OCI-LY7 (cell line): ENCODE measurements at regions not wholly inside any gene's neighbourhood (a gene's known extent, or its start where the extent isn't known, plus 50 kb on each side); places are given as distances from the start of the nearest gene placed in this dataset.

ENCODE experiments used
- CTCF ChIP-seq: fragments of 200-600 bp; sonication (generic); conservative IDR thresholded peaks from 2 replicates; pipeline ENCODE4 v1.5.1; 2014; ENCODE audit warnings: mild to moderate bottlenecking, antibody characterized with exemption, low read length, moderate library complexity, mixed read lengths
- EZH2phosphoT487 ChIP-seq: fragments of 200-600 bp; sonication (generic); IDR thresholded peaks from 2 replicates; pipeline ENCODE4 v1.6.1; 2018; ENCODE audit warnings: low read depth, borderline replicate concordance, mild to moderate bottlenecking, mixed run types, antibody characterized with exemption, low read length, moderate library complexity, mixed read lengths

GRCh38 chr18:71541643-71542042 lies 1002.5 kb downstream of the CBLN2 start:
- TF ChIP-seq CTCF (no peak), EZH2phosphoT487 (no peak)
